Smooth muscle cell (in vitro differentiated cells): ENCODE measurements at regions not wholly inside any gene's neighbourhood (a gene's known extent, or its start where the extent isn't known, plus 50 kb on each side); places are given as distances from the start of the nearest gene placed in this dataset.

Source experiments
- DNase-seq: peaks from one replicate; lab custom pipeline; 2025; ENCODE audit not compliant: unreplicated experiment; lab: John Stamatoyannopoulos, UW
- H2AFZ ChIP-seq: fragments of 200-600 bp; sonication (generic); 2 replicates; pipeline ENCODE4 v1.6.0; 2016; ENCODE audit warnings: antibody characterized with exemption, low read depth, mild to moderate bottlenecking
- H3F3A ChIP-seq: fragments of 200-600 bp; sonication (generic); 2 replicates; pipeline ENCODE4 v1.6.0; 2017; ENCODE audit warnings: antibody characterized with exemption, low read depth
- H3K27ac ChIP-seq: fragments of 200-600 bp; sonication (generic); 2 replicates; pipeline ENCODE4 v1.5.1; 2016; ENCODE audit warnings: low read depth, mild to moderate bottlenecking
- H3K27me3 ChIP-seq: fragments of 200-600 bp; sonication (generic); 2 replicates; pipeline ENCODE4 v1.6.1; 2016; ENCODE audit warnings: low read depth, mild to moderate bottlenecking
- H3K36me3 ChIP-seq: fragments of 200-600 bp; sonication (generic); 2 replicates; pipeline ENCODE4 v1.5.1; 2016; ENCODE audit warnings: low read depth
- H3K4me1 ChIP-seq: fragments of 200-600 bp; sonication (generic); 2 replicates; pipeline ENCODE4 v1.5.1; 2016; ENCODE audit warnings: low read depth
- H3K4me2 ChIP-seq: fragments of 200-600 bp; sonication (generic); 2 replicates; pipeline ENCODE4 v1.6.0; 2016; ENCODE audit warnings: mild to moderate bottlenecking
- H3K4me3 ChIP-seq: fragments of 200-600 bp; sonication (generic); 2 replicates; pipeline ENCODE4 v1.5.1; 2016; ENCODE audit warnings: mild to moderate bottlenecking
- H3K79me2 ChIP-seq: fragments of 200-600 bp; sonication (generic); 2 replicates; pipeline ENCODE4 v1.6.0; 2016; ENCODE audit warnings: low read depth, mild to moderate bottlenecking
- H3K9ac ChIP-seq: fragments of 200-600 bp; sonication (generic); 2 replicates; pipeline ENCODE4 v1.6.0; 2016; ENCODE audit warnings: low read depth
- H3K9me3 ChIP-seq: fragments of 200-600 bp; sonication (generic); replicated peaks from 2 replicates; pipeline ENCODE4 v1.5.1; 2016; ENCODE audit warnings: low read depth
- H4K20me1 ChIP-seq: fragments of 200-600 bp; sonication (generic); 2 replicates; pipeline ENCODE4 v1.6.0; 2016; ENCODE audit warnings: low read depth
- WGBS: methylation state at CpG from one replicate; pipeline ENCODE4 v1.1.7; 2016; ENCODE audit warnings: low lambda C conversion rate; 5-methylcytosine and 5-hydroxymethylcytosine counted together
- TF ChIP-seq, protein P1 (sequence below): fragments of 200-600 bp; sonication (generic); IDR thresholded peaks from 2 replicates; pipeline ENCODE4 v1.5.1; 2017; ENCODE audit warnings: borderline replicate concordance, mild to moderate bottlenecking, antibody characterized with exemption; ENCODE audit not compliant: insufficient read depth, poor library complexity, severe bottlenecking

GRCh38 chr5:118778941-118779340 is 209.4 kb downstream of the DTWD2 start:
- 18% methylated on average over 4 of the region's 4 CpGs for WGBS
- Histone ChIP-seq H3K27me3 (no peaks in the 10 kb centered on the region), H3K79me2 (no peaks in the 10 kb centered on the region), H3K4me3 (no peak overlapping the region), H3K27ac (no peak overlapping the region), H3F3A (no peaks in the 10 kb centered on the region), H3K4me1 (no peaks in the 10 kb centered on the region), H3K9ac (no peak overlapping the region), H3K9me3 (no peaks in the 10 kb centered on the region), H2AFZ (no peak overlapping the region), H4K20me1 (no peaks in the 10 kb centered on the region), H3K4me2 (peak overlapping the region; percentile 20), H3K36me3 (no peaks in the 10 kb centered on the region)
- TF ChIP-seq, protein P1, sequence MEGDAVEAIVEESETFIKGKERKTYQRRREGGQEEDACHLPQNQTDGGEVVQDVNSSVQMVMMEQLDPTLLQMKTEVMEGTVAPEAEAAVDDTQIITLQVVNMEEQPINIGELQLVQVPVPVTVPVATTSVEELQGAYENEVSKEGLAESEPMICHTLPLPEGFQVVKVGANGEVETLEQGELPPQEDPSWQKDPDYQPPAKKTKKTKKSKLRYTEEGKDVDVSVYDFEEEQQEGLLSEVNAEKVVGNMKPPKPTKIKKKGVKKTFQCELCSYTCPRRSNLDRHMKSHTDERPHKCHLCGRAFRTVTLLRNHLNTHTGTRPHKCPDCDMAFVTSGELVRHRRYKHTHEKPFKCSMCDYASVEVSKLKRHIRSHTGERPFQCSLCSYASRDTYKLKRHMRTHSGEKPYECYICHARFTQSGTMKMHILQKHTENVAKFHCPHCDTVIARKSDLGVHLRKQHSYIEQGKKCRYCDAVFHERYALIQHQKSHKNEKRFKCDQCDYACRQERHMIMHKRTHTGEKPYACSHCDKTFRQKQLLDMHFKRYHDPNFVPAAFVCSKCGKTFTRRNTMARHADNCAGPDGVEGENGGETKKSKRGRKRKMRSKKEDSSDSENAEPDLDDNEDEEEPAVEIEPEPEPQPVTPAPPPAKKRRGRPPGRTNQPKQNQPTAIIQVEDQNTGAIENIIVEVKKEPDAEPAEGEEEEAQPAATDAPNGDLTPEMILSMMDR, result no peak
- DNase-seq, result no peak

DNA sequence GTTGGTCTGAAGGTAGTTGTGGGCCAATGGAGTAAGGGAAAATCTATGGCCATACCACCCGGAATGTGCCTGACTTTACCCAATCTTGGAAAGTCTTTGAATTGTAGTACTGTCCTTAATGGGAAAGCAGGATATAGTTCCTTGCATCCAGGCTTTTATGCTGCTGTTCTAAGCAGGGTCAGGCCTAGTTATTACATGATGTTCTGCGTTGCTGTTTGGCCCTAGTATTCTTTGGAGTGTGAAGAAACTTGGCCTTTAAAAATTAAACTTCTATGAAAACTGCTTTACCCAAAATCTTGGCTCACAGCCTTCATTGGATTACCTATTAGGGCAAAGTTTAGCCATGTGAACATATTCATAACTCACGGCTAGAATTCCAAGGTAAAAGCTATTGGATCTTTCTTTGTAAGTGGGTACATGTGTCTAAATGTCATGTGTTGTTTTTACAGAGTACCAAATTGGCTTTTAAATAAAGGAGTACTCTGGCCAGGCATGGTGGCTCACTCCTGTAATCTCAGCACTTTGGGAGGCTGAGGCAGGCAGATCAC is 211.1 kb downstream of the DTWD2 start:
- Histone ChIP-seq H3K4me2 (no peak overlapping the region), H3K27ac (no peak overlapping the region), H3K79me2 (no peaks in the 10 kb centered on the region), H3K4me1 (no peaks in the 10 kb centered on the region), H4K20me1 (no peaks in the 10 kb centered on the region), H3K4me3 (no peak overlapping the region), H3F3A (no peaks in the 10 kb centered on the region), H3K9me3 (no peaks in the 10 kb centered on the region), H3K27me3 (no peaks in the 10 kb centered on the region), H3K9ac (no peak overlapping the region), H3K36me3 (no peaks in the 10 kb centered on the region), H2AFZ (no peak overlapping the region)
- TF ChIP-seq, protein P1, result no peak
- 92% methylated on average over 3 of the region's 3 CpGs for WGBS
- DNase-seq, result no peak

DNA sequence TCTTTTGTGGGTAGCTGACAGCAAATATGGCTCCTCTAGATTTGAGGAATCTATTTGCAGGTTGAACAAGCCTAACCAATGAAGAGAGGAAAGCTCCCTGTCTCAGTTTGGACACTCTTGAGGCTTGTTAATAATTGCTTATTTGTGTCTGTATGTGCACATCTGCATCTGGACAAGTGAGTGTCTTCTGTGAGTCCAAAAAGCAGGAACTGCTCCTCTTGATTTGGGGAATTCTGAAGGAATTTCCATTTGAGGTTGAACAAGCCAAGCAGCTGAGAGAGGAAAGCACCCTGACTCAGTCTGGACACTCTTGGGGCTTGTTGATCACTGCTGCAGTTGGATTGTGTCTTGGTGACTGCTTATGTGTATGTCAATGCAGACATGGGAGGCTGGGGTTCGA is 211.6 kb downstream of the DTWD2 start:
- no peaks in the 10 kb centered on the region for H3K4me1 ChIP-seq
- DNase-seq, result no peak
- TF ChIP-seq, protein P1, result no peak
- no peak overlapping the region for H3K4me2 ChIP-seq
- H3K9ac ChIP-seq, result no peak overlapping the region
- no peaks in the 10 kb centered on the region for H3K79me2 ChIP-seq
- no peaks in the 10 kb centered on the region for H3F3A ChIP-seq
- H3K27me3 ChIP-seq, result no peaks in the 10 kb centered on the region
- no peaks in the 10 kb centered on the region for H3K36me3 ChIP-seq
- no peak overlapping the region for H3K4me3 ChIP-seq
- H4K20me1 ChIP-seq, result no peaks in the 10 kb centered on the region
- H3K27ac ChIP-seq, result no peak overlapping the region
- no peak overlapping the region for H2AFZ ChIP-seq
- no peaks in the 10 kb centered on the region for H3K9me3 ChIP-seq
- 100% methylated on average over 1 of the region's 1 CpG for WGBS

GRCh38 chr5:118775790-118776499 is 212.4 kb downstream of the DTWD2 start:
- H3K9me3 ChIP-seq, result no peaks in the 10 kb centered on the region
- no peak for DNase-seq
- TF ChIP-seq, protein P1, result no peak
- H3K4me2 ChIP-seq, result no peak overlapping the region
- 76% methylated on average over 2 of the region's 2 CpGs for WGBS
- no peak overlapping the region for H3K9ac ChIP-seq
- no peaks in the 10 kb centered on the region for H3F3A ChIP-seq
- H3K4me3 ChIP-seq, result no peak overlapping the region
- H3K27me3 ChIP-seq, result no peaks in the 10 kb centered on the region
- H3K79me2 ChIP-seq, result no peaks in the 10 kb centered on the region
- no peaks in the 10 kb centered on the region for H3K4me1 ChIP-seq
- no peak overlapping the region for H2AFZ ChIP-seq
- H3K36me3 ChIP-seq, result no peaks in the 10 kb centered on the region
- H4K20me1 ChIP-seq, result no peaks in the 10 kb centered on the region
- no peak overlapping the region for H3K27ac ChIP-seq
